HEK293T (cell line): ENCODE measurements at regions not wholly inside any gene's neighbourhood (a gene's known extent, or its start where the extent isn't known, plus 50 kb on each side); places are given as distances from the start of the nearest gene placed in this dataset.

Experiments used
- CTCF ChIA-PET: fragments of 350-600 bp; formaldehyde crosslinking; extraction: SDS; loops from one replicate; lab custom pipeline; 2021; ENCODE audit warnings: antibody characterized with exemption, inconsistent platforms; lab: Yijun Ruan, JAX
- POLR2A ChIA-PET: fragments of 350-600 bp; formaldehyde crosslinking; extraction: SDS; loops from one replicate; lab custom pipeline; 2020; ENCODE audit warnings: antibody characterized with exemption, inconsistent platforms; lab: Yijun Ruan, JAX
- DNase-seq: peaks from one replicate; pipeline ENCODE4 v3.0.0; 2012; ENCODE audit warnings: mixed read lengths; ENCODE audit errors: extremely low spot score
- ARNT ChIP-seq: fragments of 450-650 bp; IDR thresholded peaks from 2 replicates; pipeline ENCODE4 v1.6.1; 2017; ENCODE audit warnings: mild to moderate bottlenecking
- BHLHE40 ChIP-seq: fragments of 450-650 bp; IDR thresholded peaks from 2 replicates; pipeline ENCODE4 v1.6.1; 2016; ENCODE audit warnings: mild to moderate bottlenecking, moderate library complexity, borderline replicate concordance
- CTBP1 ChIP-seq: fragments of 450-650 bp; IDR thresholded peaks from 2 replicates; pipeline ENCODE4 v1.6.1; 2016; ENCODE audit warnings: borderline replicate concordance
- ELF4 ChIP-seq: fragments of 450-650 bp; IDR thresholded peaks from 2 replicates; pipeline ENCODE4 v1.6.1; 2017; ENCODE audit warnings: antibody characterized with exemption
- FOXA1 ChIP-seq: fragments of 450-650 bp; IDR thresholded peaks from 2 replicates; pipeline ENCODE4 v1.6.1; 2016; ENCODE audit warnings: mild to moderate bottlenecking
- FOXK2 ChIP-seq: fragments of 450-650 bp; IDR thresholded peaks from 2 replicates; pipeline ENCODE4 v1.6.1; 2016; ENCODE audit warnings: mild to moderate bottlenecking
- FOXM1 ChIP-seq: fragments of 450-650 bp; IDR thresholded peaks from 2 replicates; pipeline ENCODE4 v1.6.1; 2017; ENCODE audit warnings: mild to moderate bottlenecking, borderline replicate concordance
- HDGF ChIP-seq: fragments of 450-650 bp; IDR thresholded peaks from 2 replicates; pipeline ENCODE4 v1.6.1; 2017; ENCODE audit warnings: antibody characterized with exemption, borderline replicate concordance
- L3MBTL2 ChIP-seq: fragments of 450-650 bp; conservative IDR thresholded peaks from 2 replicates; pipeline ENCODE4 v1.6.1; 2016; ENCODE audit warnings: mild to moderate bottlenecking
- LEF1 ChIP-seq: fragments of 450-650 bp; IDR thresholded peaks from 2 replicates; pipeline ENCODE4 v1.6.1; 2017; ENCODE audit warnings: mild to moderate bottlenecking, borderline replicate concordance
- NFRKB ChIP-seq: fragments of 450-650 bp; IDR thresholded peaks from 2 replicates; pipeline ENCODE4 v1.6.1; 2016; ENCODE audit warnings: mild to moderate bottlenecking, moderate library complexity
- PKNOX1 ChIP-seq: fragments of 450-650 bp; IDR thresholded peaks from 2 replicates; pipeline ENCODE4 v1.6.1; 2016
- SP1 ChIP-seq: fragments of 450-650 bp; IDR thresholded peaks from 2 replicates; pipeline ENCODE4 v1.6.1; 2017
- SUZ12 ChIP-seq: fragments of 450-650 bp; IDR thresholded peaks from 2 replicates; pipeline ENCODE4 v1.6.1; 2016; ENCODE audit warnings: mild to moderate bottlenecking
- TARDBP ChIP-seq: fragments of 450-650 bp; IDR thresholded peaks from 2 replicates; pipeline ENCODE4 v1.6.1; 2016
- ZNF384 ChIP-seq: fragments of 450-650 bp; IDR thresholded peaks from 2 replicates; pipeline ENCODE4 v1.6.1; 2016

GRCh38 chr3:135905058-135905724 is 60.3 kb upstream of the PPP2R3A start:
- DNase-seq, result no peak
- ChIA-PET POLR2A (no interaction called here), CTCF (interaction anchor here (1.0 kb wide), 1 partner anchor 137 kb away, joined by 4 read pairs; no protein-coding TSS in a partner anchor)
- TF ChIP-seq FOXA1 (no peak), PKNOX1 (no peak), FOXK2 (no peak), SUZ12 (no peak), ELF4 (no peak), BHLHE40 (no peak), LEF1 (no peak), TARDBP (no peak), L3MBTL2 (no peak)

GRCh38 chr3:135907422-135908165 is 57.9 kb upstream of the PPP2R3A start:
- TF ChIP-seq HDGF, result no peak
- TF ChIP-seq PKNOX1, result no peak
- no peak for TF ChIP-seq SP1
- no peak for TF ChIP-seq ARNT
- TF ChIP-seq NFRKB, result no peak
- no peak for TF ChIP-seq ZNF384
- TF ChIP-seq FOXK2, result no peak
- TF ChIP-seq FOXM1, result no peak
- TF ChIP-seq SUZ12, result no peak
- no peak for TF ChIP-seq CTBP1
- TF ChIP-seq ELF4, result no peak
- POLR2A ChIA-PET, result no interaction called here
- DNase-seq, result no peak
- CTCF ChIA-PET, result no interaction called here

- POLR2A ChIA-PET, result no interaction called here
- CTCF ChIA-PET, result no interaction called here
- no peak for DNase-seq
- TF ChIP-seq ELF4 (no peak), L3MBTL2 (no peak), FOXK2 (no peak), NFRKB (no peak), TARDBP (no peak), ZNF384 (no peak), LEF1 (no peak), SP1 (no peak), FOXM1 (no peak), SUZ12 (no peak), PKNOX1 (no peak), ARNT (no peak), BHLHE40 (no peak), CTBP1 (no peak), FOXA1 (no peak), HDGF (no peak)
These were observed 57.3 kb upstream of the PPP2R3A start for GRCh38 chr3:135908225-135908624.

GRCh38 chr3:135908737-135909136 is 56.8 kb upstream of the PPP2R3A start:
- ChIA-PET CTCF (no interaction called here), POLR2A (no interaction called here)
- no peak for DNase-seq
- TF ChIP-seq LEF1, result no peak
- no peak for TF ChIP-seq CTBP1
- TF ChIP-seq ZNF384, result no peak
- TF ChIP-seq SUZ12, result no peak
- no peak for TF ChIP-seq NFRKB
- TF ChIP-seq SP1, result no peak
- no peak for TF ChIP-seq TARDBP
- TF ChIP-seq HDGF, result no peak
- TF ChIP-seq PKNOX1, result no peak

GRCh38 chr3:135911110-135911509 is 54.4 kb upstream of the PPP2R3A start:
- ChIA-PET POLR2A (no interaction called here), CTCF (no interaction called here)
- TF ChIP-seq BHLHE40 (no peak), NFRKB (no peak), PKNOX1 (no peak), FOXK2 (no peak), SUZ12 (no peak), FOXM1 (no peak), SP1 (no peak), ELF4 (no peak), CTBP1 (no peak), ZNF384 (no peak), FOXA1 (no peak)
- DNase-seq, result no peak
